ENCODE measurements at regions not wholly inside any gene's neighbourhood (a gene's known extent, or its start where the extent isn't known, plus 50 kb on each side); places are given as distances from the start of the nearest gene placed in this dataset.

DNA sequence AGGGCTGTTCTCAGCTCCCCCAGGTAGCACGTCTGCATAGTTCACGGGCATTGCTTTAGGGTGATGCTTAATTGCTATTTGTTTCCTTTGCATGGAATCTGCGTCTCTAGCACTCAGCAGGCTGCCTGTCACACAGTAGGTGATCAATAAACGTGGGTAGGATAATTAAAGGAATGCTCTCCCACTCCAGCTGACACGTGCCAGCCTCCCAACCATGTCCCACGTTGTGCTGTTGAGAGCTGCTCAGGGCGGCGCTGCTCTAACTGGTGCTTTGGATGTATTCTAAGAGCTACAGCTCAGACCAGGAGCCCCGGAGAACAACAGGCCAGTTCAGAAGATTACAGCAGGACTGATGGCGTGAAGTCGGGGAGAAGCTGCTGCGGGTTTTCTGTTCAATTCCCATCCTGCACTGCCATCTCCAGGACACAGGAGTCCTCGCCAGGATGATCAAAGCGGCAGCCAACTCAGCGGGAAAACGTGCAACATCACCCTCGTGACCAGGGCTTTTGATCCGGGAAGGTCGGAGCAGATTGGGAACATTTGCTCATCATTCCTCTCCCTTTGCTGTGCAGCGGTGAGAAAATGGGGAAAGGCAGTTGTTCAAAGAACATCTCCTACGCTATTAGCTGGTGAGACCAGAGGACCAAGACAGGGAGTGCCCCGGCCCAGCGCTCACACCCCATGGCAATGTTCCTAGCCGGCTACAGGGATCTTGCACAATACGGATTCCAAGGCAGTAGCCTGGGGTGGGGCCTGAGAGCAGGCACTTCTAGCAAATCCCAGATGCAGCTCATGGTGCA is 50.5 kb upstream of the FOXK1 start (continued):
- TF ChIP-seq, protein P1, sequence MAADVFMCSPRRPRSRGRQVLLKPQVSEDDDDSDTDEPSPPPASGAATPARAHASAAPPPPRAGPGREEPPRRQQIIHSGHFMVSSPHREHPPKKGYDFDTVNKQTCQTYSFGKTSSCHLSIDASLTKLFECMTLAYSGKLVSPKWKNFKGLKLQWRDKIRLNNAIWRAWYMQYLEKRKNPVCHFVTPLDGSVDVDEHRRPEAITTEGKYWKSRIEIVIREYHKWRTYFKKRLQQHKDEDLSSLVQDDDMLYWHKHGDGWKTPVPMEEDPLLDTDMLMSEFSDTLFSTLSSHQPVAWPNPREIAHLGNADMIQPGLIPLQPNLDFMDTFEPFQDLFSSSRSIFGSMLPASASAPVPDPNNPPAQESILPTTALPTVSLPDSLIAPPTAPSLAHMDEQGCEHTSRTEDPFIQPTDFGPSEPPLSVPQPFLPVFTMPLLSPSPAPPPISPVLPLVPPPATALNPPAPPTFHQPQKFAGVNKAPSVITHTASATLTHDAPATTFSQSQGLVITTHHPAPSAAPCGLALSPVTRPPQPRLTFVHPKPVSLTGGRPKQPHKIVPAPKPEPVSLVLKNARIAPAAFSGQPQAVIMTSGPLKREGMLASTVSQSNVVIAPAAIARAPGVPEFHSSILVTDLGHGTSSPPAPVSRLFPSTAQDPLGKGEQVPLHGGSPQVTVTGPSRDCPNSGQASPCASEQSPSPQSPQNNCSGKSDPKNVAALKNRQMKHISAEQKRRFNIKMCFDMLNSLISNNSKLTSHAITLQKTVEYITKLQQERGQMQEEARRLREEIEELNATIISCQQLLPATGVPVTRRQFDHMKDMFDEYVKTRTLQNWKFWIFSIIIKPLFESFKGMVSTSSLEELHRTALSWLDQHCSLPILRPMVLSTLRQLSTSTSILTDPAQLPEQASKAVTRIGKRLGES (CRISPR knock-in tag; IDR thresholded peaks at IDR 0.05; ENCODE audit: borderline replicate concordance): no peak
- TF ChIP-seq CBX1 (IDR thresholded peaks at IDR 0.05; ENCODE audit: low read depth): no peak
- peak; percentile 46; the same call in 1 of the 2 replicates for TF ChIP-seq HDAC2 (CRISPR knock-in tag; IDR thresholded peaks at IDR 0.05)
- TF ChIP-seq, protein P2, sequence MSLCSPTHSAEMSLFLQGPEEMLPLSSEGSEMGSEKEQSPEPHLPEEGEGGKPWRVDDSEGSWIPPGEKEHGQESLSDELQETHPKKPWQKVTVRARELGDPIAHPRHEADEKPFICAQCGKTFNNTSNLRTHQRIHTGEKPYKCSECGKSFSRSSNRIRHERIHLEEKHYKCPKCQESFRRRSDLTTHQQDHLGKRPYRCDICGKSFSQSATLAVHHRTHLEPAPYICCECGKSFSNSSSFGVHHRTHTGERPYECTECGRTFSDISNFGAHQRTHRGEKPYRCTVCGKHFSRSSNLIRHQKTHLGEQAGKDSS (CRISPR knock-in tag; IDR thresholded peaks at IDR 0.05; ENCODE audit: borderline replicate concordance, low read depth): 0 out of 2 replicates have a peak, but pooled peaks have one; percentile 46
- TF ChIP-seq NBN (conservative IDR thresholded peaks at IDR 0.05): no peak
- peak; percentile 37; the same call in 1 of the 2 replicates for TF ChIP-seq MYC (CRISPR knock-in tag; IDR thresholded peaks at IDR 0.05; ENCODE audit: borderline replicate concordance)
- 0 out of 2 replicates have a peak, but pooled peaks have one; percentile 27 for TF ChIP-seq REPIN1 (CRISPR knock-in tag; IDR thresholded peaks at IDR 0.05; ENCODE audit: borderline replicate concordance, low read depth)
- peak; percentile 81 for TF ChIP-seq CEBPG (CRISPR knock-in tag; IDR thresholded peaks at IDR 0.05)
- TF ChIP-seq, protein P3, sequence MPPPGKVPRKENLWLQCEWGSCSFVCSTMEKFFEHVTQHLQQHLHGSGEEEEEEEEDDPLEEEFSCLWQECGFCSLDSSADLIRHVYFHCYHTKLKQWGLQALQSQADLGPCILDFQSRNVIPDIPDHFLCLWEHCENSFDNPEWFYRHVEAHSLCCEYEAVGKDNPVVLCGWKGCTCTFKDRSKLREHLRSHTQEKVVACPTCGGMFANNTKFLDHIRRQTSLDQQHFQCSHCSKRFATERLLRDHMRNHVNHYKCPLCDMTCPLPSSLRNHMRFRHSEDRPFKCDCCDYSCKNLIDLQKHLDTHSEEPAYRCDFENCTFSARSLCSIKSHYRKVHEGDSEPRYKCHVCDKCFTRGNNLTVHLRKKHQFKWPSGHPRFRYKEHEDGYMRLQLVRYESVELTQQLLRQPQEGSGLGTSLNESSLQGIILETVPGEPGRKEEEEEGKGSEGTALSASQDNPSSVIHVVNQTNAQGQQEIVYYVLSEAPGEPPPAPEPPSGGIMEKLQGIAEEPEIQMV (CRISPR knock-in tag; IDR thresholded peaks at IDR 0.05; ENCODE audit: low read depth): peak; percentile 76; the same call in 1 of the 2 replicates
- TF ChIP-seq ZNF282 (IDR thresholded peaks at IDR 0.05; ENCODE audit: partially characterized antibody): no peak
- TF ChIP-seq ARNT2 (CRISPR knock-in tag; IDR thresholded peaks at IDR 0.05; ENCODE audit: low read depth): peak; percentile 56; the same call in 1 of the 2 replicates
- TF ChIP-seq, protein P4, sequence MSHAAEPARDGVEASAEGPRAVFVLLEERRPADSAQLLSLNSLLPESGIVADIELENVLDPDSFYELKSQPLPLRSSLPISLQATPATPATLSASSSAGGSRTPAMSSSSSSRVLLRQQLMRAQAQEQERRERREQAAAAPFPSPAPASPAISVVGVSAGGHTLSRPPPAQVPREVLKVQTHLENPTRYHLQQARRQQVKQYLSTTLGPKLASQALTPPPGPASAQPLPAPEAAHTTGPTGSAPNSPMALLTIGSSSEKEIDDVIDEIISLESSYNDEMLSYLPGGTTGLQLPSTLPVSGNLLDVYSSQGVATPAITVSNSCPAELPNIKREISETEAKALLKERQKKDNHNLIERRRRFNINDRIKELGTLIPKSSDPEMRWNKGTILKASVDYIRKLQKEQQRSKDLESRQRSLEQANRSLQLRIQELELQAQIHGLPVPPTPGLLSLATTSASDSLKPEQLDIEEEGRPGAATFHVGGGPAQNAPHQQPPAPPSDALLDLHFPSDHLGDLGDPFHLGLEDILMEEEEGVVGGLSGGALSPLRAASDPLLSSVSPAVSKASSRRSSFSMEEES (CRISPR knock-in tag; IDR thresholded peaks at IDR 0.05): peak; percentile 83; the same call in 1 of the 2 replicates
- peak; percentile 16; the same call in 1 of the 2 replicates for TF ChIP-seq SOX5 (CRISPR knock-in tag; IDR thresholded peaks at IDR 0.05; ENCODE audit: borderline replicate concordance)
- TF ChIP-seq, protein P5, sequence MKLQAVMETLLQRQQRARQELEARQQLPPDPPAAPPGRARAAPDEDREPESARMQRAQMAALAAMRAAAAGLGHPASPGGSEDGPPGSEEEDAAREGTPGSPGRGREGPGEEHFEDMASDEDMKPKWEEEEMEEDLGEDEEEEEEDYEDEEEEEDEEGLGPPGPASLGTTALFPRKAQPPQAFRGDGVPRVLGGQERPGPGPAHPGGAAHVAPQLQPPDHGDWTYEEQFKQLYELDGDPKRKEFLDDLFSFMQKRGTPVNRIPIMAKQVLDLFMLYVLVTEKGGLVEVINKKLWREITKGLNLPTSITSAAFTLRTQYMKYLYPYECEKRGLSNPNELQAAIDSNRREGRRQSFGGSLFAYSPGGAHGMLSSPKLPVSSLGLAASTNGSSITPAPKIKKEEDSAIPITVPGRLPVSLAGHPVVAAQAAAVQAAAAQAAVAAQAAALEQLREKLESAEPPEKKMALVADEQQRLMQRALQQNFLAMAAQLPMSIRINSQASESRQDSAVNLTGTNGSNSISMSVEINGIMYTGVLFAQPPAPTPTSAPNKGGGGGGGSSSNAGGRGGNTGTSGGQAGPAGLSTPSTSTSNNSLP (IDR thresholded peaks at IDR 0.05; ENCODE audit: low read depth, low read length): peak; percentile 47; the same call in 1 of the 2 replicates
- TF ChIP-seq MEIS1 (CRISPR knock-in tag; IDR thresholded peaks at IDR 0.05; ENCODE audit: borderline replicate concordance): 0 out of 2 replicates have a peak, but pooled peaks have one; percentile 67
- TF ChIP-seq ATF7 (IDR thresholded peaks at IDR 0.05): no peak
- no peak for TF ChIP-seq ATF7 (CRISPR knock-in tag; IDR thresholded peaks at IDR 0.05)
- no peak for TF ChIP-seq HHEX (CRISPR knock-in tag; IDR thresholded peaks at IDR 0.05)
- 0 out of 2 replicates have a peak, but pooled peaks have one; percentile 53 for TF ChIP-seq KDM2A (CRISPR knock-in tag; IDR thresholded peaks at IDR 0.05; ENCODE audit: borderline replicate concordance, low read depth)
- TF ChIP-seq ZNF562 (CRISPR knock-in tag; IDR thresholded peaks at IDR 0.05; ENCODE audit: borderline replicate concordance): no peak
- TF ChIP-seq FOSL1 (CRISPR knock-in tag; IDR thresholded peaks at IDR 0.05; ENCODE audit: borderline replicate concordance): no peak
- TF ChIP-seq TCF7 (IDR thresholded peaks at IDR 0.05; ENCODE audit: low read depth): peak; percentile 86

Measured in HepG2 (cell line).